ENCODE measurements at regions not wholly inside any gene's neighbourhood (a gene's known extent, or its start where the extent isn't known, plus 50 kb on each side); places are given as distances from the start of the nearest gene placed in this dataset.

DNA sequence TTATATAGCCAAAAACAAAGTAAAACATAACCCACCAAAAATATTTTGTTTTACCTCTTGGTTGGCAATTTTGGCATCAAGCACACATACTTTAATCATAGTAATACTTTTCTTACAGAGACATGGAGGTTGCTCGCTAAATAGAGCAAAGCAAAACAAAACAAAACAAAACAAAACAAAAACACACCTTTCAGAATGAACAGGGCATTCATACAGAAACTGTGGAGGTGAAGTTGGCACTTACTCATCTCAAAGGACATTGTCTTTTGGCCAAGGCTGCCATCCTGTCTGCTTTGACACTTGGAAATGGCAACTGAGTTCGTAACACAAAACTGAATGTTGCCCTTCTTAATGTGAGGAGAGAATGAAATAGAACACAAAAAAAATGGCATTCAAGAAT lies 773.1 kb downstream of the USP25 start:
- H3K4me3 ChIP-seq = no peak overlapping the region
- H3K27me3 ChIP-seq = no peaks in the 10 kb centered on the region
- no peaks in the 10 kb centered on the region for H3K36me3 ChIP-seq
- no peak for DNase-seq
- no peak overlapping the region for H3K27ac ChIP-seq
- in situ Hi-C loops (cut with MboI; ENCODE audit: low sequenced_read_pairs in 4 of 4) (loop anchor here in 1 of 4 donors (25.0 kb wide), 1 partner anchor 109 kb away; no protein-coding TSS in a partner anchor), intact Hi-C loops (cut with DNase I; ENCODE audit: low total_unique reads) (no loop called here)
- peaks cover 0 to 6% of the 10 kb centered on the region in 2 donors for H3K4me1 ChIP-seq
- no peak for TF ChIP-seq POLR2A (IDR thresholded peaks at IDR 0.05)
- TF ChIP-seq, protein P1, sequence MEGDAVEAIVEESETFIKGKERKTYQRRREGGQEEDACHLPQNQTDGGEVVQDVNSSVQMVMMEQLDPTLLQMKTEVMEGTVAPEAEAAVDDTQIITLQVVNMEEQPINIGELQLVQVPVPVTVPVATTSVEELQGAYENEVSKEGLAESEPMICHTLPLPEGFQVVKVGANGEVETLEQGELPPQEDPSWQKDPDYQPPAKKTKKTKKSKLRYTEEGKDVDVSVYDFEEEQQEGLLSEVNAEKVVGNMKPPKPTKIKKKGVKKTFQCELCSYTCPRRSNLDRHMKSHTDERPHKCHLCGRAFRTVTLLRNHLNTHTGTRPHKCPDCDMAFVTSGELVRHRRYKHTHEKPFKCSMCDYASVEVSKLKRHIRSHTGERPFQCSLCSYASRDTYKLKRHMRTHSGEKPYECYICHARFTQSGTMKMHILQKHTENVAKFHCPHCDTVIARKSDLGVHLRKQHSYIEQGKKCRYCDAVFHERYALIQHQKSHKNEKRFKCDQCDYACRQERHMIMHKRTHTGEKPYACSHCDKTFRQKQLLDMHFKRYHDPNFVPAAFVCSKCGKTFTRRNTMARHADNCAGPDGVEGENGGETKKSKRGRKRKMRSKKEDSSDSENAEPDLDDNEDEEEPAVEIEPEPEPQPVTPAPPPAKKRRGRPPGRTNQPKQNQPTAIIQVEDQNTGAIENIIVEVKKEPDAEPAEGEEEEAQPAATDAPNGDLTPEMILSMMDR (IDR thresholded peaks at IDR 0.05 in 4 of 5, conservative IDR thresholded peaks at IDR 0.05 in 1 of 5) = no peak
- ATAC-seq = no peak
- H3K9me3 ChIP-seq = no peaks in the 10 kb centered on the region

DNA sequence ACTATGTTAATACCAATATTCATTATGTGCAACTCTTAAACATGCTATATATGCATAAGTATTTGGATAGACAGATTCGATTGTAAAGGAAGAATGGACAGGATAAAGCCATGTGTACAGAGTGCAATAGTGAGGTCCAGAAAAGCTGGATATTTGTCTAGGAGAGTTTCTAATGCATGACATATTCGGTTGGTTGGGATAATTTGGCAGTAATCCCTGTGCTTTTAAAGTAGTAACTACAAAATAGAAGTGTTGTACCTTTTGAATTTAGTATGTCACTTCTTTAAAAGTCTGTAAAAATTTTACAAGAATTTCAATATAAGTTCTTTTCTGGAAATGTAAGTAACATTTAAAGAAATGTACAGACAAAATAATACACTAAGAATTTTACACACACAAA lies 774.5 kb downstream of the USP25 start:
- intact Hi-C loops (cut with DNase I; ENCODE audit: low total_unique reads) = no loop called here
- H3K4me3 ChIP-seq = no peak overlapping the region
- ATAC-seq (no peak), DNase-seq (no peak)
- in situ Hi-C loops (cut with MboI; ENCODE audit: low sequenced_read_pairs in 4 of 4) = loop anchor here in 1 of 4 donors (25.0 kb wide), 1 partner anchor 108 kb away; no protein-coding TSS in a partner anchor
- peaks cover 5 to 6% of the 10 kb centered on the region in 2 donors for H3K4me1 ChIP-seq
- no peak overlapping the region for H3K27ac ChIP-seq
- H3K27me3 ChIP-seq = no peaks in the 10 kb centered on the region
- H3K9me3 ChIP-seq = no peaks in the 10 kb centered on the region
- TF ChIP-seq, protein P1 (IDR thresholded peaks at IDR 0.05 in 4 of 5, conservative IDR thresholded peaks at IDR 0.05 in 1 of 5) = no peak
- TF ChIP-seq POLR2A (IDR thresholded peaks at IDR 0.05) = no peak
- no peaks in the 10 kb centered on the region for H3K36me3 ChIP-seq

GRCh38 chr21:16504766-16505165 lies 775.0 kb downstream of the USP25 start:
- in situ Hi-C loops (cut with MboI; ENCODE audit: low sequenced_read_pairs in 4 of 4) = loop anchor here in 1 of 4 donors (25.0 kb wide), 1 partner anchor 108 kb away; no protein-coding TSS in a partner anchor
- Histone ChIP-seq H3K27ac (no peak overlapping the region), H3K27me3 (no peaks in the 10 kb centered on the region), H3K4me1 (peaks cover 6 to 8% of the 10 kb centered on the region in 2 donors), H3K9me3 (no peaks in the 10 kb centered on the region), H3K36me3 (no peaks in the 10 kb centered on the region), H3K4me3 (no peak overlapping the region)
- no peak for DNase-seq
- no peak for ATAC-seq
- no peak for TF ChIP-seq POLR2A (IDR thresholded peaks at IDR 0.05)
- TF ChIP-seq, protein P1 (IDR thresholded peaks at IDR 0.05 in 4 of 5, conservative IDR thresholded peaks at IDR 0.05 in 1 of 5) = no peak
- intact Hi-C loops (cut with DNase I; ENCODE audit: low total_unique reads) = loop anchor here (5.0 kb wide), 1 partner anchor 32 kb away; no protein-coding TSS in a partner anchor

DNA sequence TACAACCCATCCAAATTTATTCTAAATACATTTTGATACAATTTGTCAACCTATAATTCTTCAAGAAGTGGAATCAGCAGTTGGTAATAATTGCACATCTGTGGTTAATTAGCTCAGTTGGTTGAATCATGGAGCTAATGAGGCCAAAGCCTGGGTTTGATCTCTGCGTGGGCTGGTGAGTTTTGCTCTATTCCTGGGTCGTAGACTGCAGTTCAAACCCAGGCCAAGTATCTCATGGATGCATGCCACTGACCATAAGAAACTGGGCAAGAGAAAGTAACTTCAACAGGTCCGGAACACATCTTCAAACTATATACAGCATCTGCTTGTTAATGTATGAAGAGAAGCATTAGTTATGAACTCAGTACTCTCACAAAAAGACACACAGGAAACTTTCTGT lies 779.7 kb downstream of the USP25 start:
- Histone ChIP-seq H3K27ac (no peak overlapping the region), H3K4me3 (no peak overlapping the region), H3K27me3 (no peaks in the 10 kb centered on the region), H3K4me1 (peaks cover 5 to 8% of the 10 kb centered on the region in 2 donors), H3K9me3 (no peaks in the 10 kb centered on the region), H3K36me3 (no peaks in the 10 kb centered on the region)
- intact Hi-C loops (cut with DNase I; ENCODE audit: low total_unique reads) (loop anchor here (5.0 kb wide), 1 partner anchor 37 kb away; no protein-coding TSS in a partner anchor), in situ Hi-C loops (cut with MboI; ENCODE audit: low sequenced_read_pairs in 4 of 4) (loop anchor here in 1 of 4 donors (25.0 kb wide), 1 partner anchor 103 kb away; no protein-coding TSS in a partner anchor)
- no peak for ATAC-seq
- DNase-seq = no peak
- no peak for TF ChIP-seq POLR2A (IDR thresholded peaks at IDR 0.05)
- TF ChIP-seq, protein P1 (IDR thresholded peaks at IDR 0.05 in 4 of 5, conservative IDR thresholded peaks at IDR 0.05 in 1 of 5) = no peak

DNA sequence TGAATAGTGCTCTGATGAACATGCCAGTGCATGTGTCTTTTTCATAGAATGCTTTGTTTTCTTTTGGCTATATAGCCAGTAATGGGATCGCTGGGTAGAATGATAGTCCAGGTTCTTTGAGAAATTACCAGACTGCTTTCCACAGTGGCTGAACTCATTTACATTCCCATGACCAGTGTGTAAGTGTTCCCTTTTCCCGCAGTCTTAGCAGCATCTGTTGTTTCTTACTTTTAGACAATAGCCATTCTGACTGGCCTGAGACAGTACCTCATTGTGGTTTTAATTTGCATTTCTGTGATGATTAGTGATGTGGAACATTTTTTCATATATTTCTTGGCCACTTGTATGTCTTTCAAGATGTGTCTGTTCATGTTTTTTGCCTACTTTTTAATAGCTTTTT lies 784.5 kb downstream of the USP25 start:
- H3K36me3 ChIP-seq = no peaks in the 10 kb centered on the region
- peaks cover 0 to 6% of the 10 kb centered on the region in 2 donors for H3K4me1 ChIP-seq
- DNase-seq (no peak), ATAC-seq (no peak)
- in situ Hi-C loops (cut with MboI; ENCODE audit: low sequenced_read_pairs in 4 of 4) (loop anchor here in 1 of 4 donors (25.0 kb wide), 1 partner anchor 98 kb away; no protein-coding TSS in a partner anchor), intact Hi-C loops (cut with DNase I; ENCODE audit: low total_unique reads) (no loop called here)
- H3K27me3 ChIP-seq = no peaks in the 10 kb centered on the region
- no peak overlapping the region for H3K27ac ChIP-seq
- H3K9me3 ChIP-seq = no peaks in the 10 kb centered on the region
- no peak overlapping the region for H3K4me3 ChIP-seq
- TF ChIP-seq POLR2A (IDR thresholded peaks at IDR 0.05) = no peak
- TF ChIP-seq, protein P1 (IDR thresholded peaks at IDR 0.05 in 4 of 5, conservative IDR thresholded peaks at IDR 0.05 in 1 of 5) = no peak

Measured in gastrocnemius medialis (tissue), 4 donors.